GM21723 (cell line): ENCODE measurements at regions not wholly inside any gene's neighbourhood (a gene's known extent, or its start where the extent isn't known, plus 50 kb on each side); places are given as distances from the start of the nearest gene placed in this dataset.
"Not testable (repeated sequence)": the region's sequence is repeated elsewhere in the genome, so short reads cannot be mapped to it uniquely, and the experiment has no call there.

Source experiments
- ATAC-seq: cut with Tn5 transposase; IDR thresholded peaks from one replicate; pipeline ENCODE4 v1.9.1; 2021; ENCODE audit warnings: mild to moderate bottlenecking, moderate library complexity; ENCODE audit not compliant: unreplicated experiment

DNA sequence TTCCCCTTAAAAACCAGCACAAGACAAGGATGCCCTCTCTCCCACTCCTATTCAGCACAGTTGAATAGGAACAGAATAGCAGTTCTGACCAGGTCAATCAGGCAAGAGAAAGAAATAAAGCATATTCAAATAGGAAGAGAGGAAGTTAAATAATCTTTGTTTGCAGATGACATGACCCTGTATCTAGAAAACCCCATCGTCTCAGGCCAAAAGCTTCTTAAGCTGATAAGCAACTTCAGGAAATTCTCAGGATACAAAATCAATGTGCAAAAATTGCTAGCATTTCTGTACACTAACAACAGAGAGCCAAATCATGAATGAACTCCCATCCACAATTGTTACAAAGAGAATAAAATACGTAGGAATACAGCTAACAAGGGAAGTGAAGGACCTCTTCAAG, 394.1 kb upstream of the NFIA start:
- not testable (repeated sequence) for ATAC-seq

GRCh38 chr1:60681095-60681860, 401.1 kb upstream of the NFIA start:
- no peak for ATAC-seq

- no peak for ATAC-seq
These were observed 402.6 kb upstream of the NFIA start for GRCh38 chr1:60679524-60680375.

- no peak for ATAC-seq
These were observed 403.6 kb upstream of the NFIA start for GRCh38 chr1:60678802-60679201.

DNA sequence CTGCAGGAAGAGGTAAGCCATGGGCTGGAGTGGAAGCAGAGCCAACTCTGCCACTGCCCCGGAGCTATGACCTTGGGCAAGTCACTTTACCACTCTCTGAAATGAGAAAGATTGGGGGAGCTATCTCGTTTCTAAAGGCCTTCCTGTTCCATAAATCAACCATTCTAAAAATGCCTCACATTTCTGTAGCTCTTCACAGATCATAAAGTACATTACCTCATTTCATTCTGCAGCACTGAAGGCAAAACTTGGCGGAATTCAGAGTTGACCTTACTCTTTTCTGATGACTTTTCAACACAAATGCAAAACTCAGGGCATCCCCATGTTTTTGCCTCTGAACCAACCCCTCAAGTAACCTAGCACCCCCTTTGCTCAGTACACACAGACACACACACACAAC, 404.0 kb upstream of the NFIA start:
- ATAC-seq: no peak

- no peak for ATAC-seq
These were observed 409.9 kb upstream of the NFIA start for GRCh38 chr1:60672449-60672848.

DNA sequence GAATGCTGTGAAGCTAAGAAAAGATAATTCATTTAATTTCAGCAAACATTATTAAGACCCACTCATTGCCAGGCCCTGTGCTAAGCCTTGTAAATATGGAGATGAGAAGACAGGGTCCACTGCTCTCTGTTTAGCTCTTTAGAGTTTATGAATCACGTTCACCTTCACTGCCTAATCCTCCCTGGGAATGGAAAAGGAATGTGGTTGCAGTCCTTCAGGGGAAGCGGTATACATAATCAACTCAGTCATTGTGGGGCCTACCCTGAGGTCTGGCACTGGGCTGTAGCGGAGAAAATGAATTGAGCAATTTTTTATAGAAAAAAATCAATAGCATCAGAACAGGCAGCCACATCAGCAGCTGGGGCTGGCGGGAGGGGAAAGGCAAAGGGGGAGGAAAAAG, 412.1 kb upstream of the NFIA start:
- ATAC-seq: no peak

DNA sequence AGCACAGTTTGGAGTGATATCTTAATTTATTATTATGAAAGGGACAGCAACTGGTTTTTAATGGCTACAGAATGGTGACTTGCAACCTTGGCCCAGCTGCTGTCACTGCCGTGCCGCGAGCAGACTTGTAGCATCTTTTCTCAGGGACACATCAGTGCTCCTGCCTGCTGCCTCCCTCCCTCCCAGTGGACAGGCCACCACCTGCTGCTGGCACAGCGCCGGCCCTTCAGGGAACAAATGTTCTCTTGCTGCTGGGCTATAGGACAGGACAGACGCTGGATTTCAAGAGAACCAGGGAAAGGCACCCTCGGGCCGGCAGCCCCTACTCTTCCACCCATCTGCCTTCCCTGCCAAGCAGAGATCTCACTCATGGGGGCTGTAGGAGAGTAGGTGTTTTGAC, 413.8 kb upstream of the NFIA start:
- no peak for ATAC-seq

DNA sequence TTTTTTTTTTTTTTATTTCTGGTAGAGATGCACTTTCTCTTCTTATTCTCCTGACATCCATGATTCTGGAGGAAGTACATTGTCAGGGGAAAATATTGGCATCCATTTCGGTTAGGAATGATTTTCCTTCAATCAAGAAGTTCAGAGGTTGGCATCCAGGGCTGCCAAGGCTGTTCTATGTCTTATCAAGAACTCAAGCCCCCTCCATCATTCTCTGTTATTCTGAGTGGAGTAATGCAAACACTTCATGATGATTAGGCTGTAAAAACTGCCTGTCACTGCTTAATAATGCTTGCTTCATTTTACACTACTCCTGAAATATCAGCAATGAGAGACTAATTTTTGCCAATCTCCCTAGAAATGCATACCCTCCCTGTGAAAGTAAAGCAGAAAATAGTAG, 417.1 kb upstream of the NFIA start:
- no peak for ATAC-seq

GRCh38 chr1:60664086-60664625, 418.2 kb upstream of the NFIA start:
- ATAC-seq: no peak

DNA sequence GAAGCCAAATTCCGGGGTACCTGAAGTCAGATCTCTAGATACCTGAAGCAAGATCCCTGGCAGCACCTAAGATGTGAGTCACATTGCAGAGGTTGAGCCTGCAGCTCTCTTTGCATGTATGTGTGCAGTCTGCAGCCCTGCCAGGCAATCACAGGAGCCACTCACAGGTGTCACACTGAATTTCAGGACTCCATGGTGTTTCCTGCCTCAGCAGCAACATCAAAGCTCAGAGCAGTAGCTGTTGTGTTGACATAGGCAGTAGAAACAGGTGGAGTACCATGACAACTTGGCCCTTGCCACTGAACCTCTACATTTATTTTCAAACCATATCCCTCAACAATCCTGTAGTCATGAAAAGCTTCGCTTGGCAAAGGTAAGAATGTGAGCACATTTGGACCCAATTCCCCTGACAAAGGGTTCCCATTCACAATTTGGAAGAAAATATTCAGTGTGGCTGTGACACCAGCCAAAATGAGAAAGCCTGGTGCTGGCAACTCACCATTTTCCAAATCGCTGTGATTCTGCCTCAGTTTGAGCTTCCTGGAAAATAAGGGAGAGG, 419.8 kb upstream of the NFIA start:
- ATAC-seq: no peak

GRCh38 chr1:60657926-60658325, 424.4 kb upstream of the NFIA start:
- ATAC-seq: no peak

- no peak for ATAC-seq
These were observed 426.5 kb upstream of the NFIA start for GRCh38 chr1:60655679-60656355.

GRCh38 chr1:60640033-60640551, 442.3 kb upstream of the NFIA start:
- ATAC-seq: not testable (repeated sequence)

GRCh38 chr1:60639287-60639686, 443.1 kb upstream of the NFIA start:
- ATAC-seq: no peak

DNA sequence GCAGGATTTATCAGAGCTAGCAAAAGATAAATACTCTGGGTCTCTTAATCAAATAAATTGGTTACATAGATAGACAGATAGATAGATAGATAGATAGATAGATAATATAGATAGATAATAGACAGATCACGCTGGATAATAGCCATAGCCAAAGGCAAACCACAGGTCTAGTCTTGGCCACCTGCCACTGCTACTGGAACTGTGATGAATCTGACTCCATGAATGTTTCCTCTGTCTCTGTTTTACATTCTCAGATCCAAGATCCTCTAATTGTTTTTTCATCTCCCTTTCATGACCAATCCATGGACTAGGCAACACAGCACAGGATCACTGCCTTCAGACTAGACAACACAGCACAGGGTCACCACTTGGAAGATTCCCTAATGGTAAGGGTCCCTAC, 444.7 kb upstream of the NFIA start:
- ATAC-seq: no peak

DNA sequence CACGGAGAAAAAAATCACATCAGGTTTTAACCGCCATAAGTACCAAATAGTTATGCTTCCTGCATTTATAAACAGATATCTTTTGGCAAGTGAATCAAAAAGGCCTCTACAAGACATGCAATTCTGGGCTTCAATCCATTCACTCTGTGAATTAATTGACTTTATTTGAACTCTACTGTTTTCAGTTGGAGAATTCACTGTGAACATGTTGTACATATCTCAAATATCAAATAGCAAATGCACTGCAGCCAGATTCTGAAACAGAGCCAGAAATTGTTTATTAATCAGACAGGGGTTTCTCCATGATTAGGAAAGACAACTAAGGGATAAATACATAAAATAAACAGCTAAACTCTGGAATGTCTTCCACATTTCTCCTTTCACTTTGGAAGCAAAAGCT, 445.4 kb upstream of the NFIA start:
- ATAC-seq: no peak

DNA sequence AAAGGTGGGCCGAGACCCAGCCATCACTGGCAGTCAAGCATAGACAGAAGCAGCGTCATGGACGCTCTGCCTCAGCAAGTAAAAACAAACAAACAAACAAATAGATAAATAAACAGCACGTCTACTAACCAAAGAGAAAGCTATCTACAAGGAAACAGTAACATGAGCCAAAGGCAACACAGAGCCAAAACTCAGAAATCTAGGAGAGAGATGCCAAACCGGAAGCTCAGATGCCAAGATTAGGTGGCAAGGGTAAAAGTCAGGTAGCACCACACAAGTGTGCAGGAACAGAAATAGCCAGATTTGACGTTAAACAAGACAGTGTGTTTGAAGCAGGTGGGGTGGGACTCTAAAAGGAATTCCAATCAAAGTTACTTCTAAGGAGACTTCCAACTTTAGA, 448.3 kb upstream of the NFIA start:
- no peak for ATAC-seq

DNA sequence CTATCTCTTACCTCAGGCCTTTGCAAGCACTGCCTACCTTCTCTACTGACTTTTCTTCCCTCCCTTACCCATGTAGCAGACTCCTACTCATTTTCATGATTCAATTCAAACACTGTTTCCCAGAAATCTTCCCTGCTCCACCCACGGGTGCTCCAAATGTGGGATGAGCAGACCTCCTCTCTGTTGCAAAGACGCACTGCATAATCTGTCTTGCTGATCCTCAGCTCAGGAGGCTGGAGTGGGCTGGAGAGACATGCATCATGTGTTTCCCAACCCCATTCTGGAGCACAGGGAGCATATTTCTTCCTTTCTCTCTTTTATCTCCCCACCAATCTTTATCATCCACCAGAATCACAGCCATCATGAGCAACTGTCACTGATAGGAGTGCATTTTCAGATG, 459.9 kb upstream of the NFIA start:
- no peak for ATAC-seq

GRCh38 chr1:60621368-60621851, 461.0 kb upstream of the NFIA start:
- no peak for ATAC-seq

GRCh38 chr1:60620087-60620486, 462.3 kb upstream of the NFIA start:
- ATAC-seq: no peak
